GM18951 (cell line): ENCODE measurements at regions not wholly inside any gene's neighbourhood (a gene's known extent, or its start where the extent isn't known, plus 50 kb on each side); places are given as distances from the start of the nearest gene placed in this dataset.
"Not testable (repeated sequence)": the region's sequence is repeated elsewhere in the genome, so short reads cannot be mapped to it uniquely, and the experiment has no call there.

Experiments used
- POLR2A ChIP-seq: IDR thresholded peaks from 4 replicates; pipeline ENCODE4 v1.6.1; 2011; ENCODE audit warnings: mild to moderate bottlenecking; ENCODE audit not compliant: insufficient read length, insufficient read depth; ENCODE audit errors: extremely low read depth
- in situ Hi-C: fragments of 300-500 bp; cut with MboI; formaldehyde crosslinking; loops from one replicate; pipeline ENCODE4 v1.12.0; 2022; ENCODE audit warnings: low sequenced_read_pairs, mixed read lengths, inconsistent platforms; ENCODE audit not compliant: unreplicated experiment

GRCh38 chr10:58087896-58088295 lies 179.8 kb downstream of the IPMK start:
- in situ Hi-C loops, result no loop called here
- TF ChIP-seq POLR2A, result no peak

- in situ Hi-C loops, result no loop called here
- TF ChIP-seq POLR2A, result no peak
Measured at GRCh38 chr10:58086763-58087150, 180.9 kb downstream of the IPMK start.

GRCh38 chr10:58086144-58086762 lies 181.4 kb downstream of the IPMK start:
- TF ChIP-seq POLR2A, result no peak
- in situ Hi-C loops, result no loop called here

- no peak for TF ChIP-seq POLR2A
- in situ Hi-C loops, result no loop called here
Measured at GRCh38 chr10:58082248-58082647, 185.4 kb downstream of the IPMK start.

GRCh38 chr10:58081353-58081752 lies 186.3 kb downstream of the IPMK start:
- TF ChIP-seq POLR2A, result no peak
- in situ Hi-C loops, result no loop called here

- in situ Hi-C loops, result no loop called here
- no peak for TF ChIP-seq POLR2A
Measured at GRCh38 chr10:58079461-58079860, 188.2 kb downstream of the IPMK start.

GRCh38 chr10:58072634-58073033 lies 195.1 kb downstream of the IPMK start:
- in situ Hi-C loops, result no loop called here

GRCh38 chr10:58070956-58071355 lies 196.7 kb downstream of the IPMK start:
- TF ChIP-seq POLR2A, result no peak
- in situ Hi-C loops, result no loop called here

More at GRCh38 chr10:58072634-58073033, 195.1 kb downstream of the IPMK start:
- no peak for TF ChIP-seq POLR2A

GRCh38 chr10:58068809-58069208 lies 198.9 kb downstream of the IPMK start:
- no peak for TF ChIP-seq POLR2A
- in situ Hi-C loops, result no loop called here

- in situ Hi-C loops, result no loop called here
Measured at GRCh38 chr10:58066979-58067378, 200.7 kb downstream of the IPMK start.

GRCh38 chr10:58066126-58066525 lies 201.6 kb downstream of the IPMK start:
- TF ChIP-seq POLR2A, result no peak
- in situ Hi-C loops, result no loop called here

More at GRCh38 chr10:58066979-58067378, 200.7 kb downstream of the IPMK start:
- TF ChIP-seq POLR2A, result no peak

GRCh38 chr10:58065529-58065815 lies 202.2 kb downstream of the IPMK start:
- in situ Hi-C loops, result no loop called here

GRCh38 chr10:58064714-58065528 lies 202.8 kb downstream of the IPMK start:
- TF ChIP-seq POLR2A, result no peak
- in situ Hi-C loops, result no loop called here

More at GRCh38 chr10:58065529-58065815, 202.2 kb downstream of the IPMK start:
- TF ChIP-seq POLR2A, result no peak

GRCh38 chr10:58063861-58064480 lies 203.7 kb downstream of the IPMK start:
- in situ Hi-C loops, result no loop called here
- TF ChIP-seq POLR2A, result no peak

GRCh38 chr10:58058683-58059082 lies 209.0 kb downstream of the IPMK start:
- in situ Hi-C loops, result not testable (repeated sequence)
